ENCODE measurements at regions not wholly inside any gene's neighbourhood (a gene's known extent, or its start where the extent isn't known, plus 50 kb on each side); places are given as distances from the start of the nearest gene placed in this dataset.

GRCh38 chr3:148147903-148148302, 549.8 kb upstream of the AGTR1 start:
- no peak overlapping the region for H3K4me3 ChIP-seq
- no peak for ATAC-seq
- WGBS, 4 donors = 55 to 87% (median 83%) methylated on average over 2 of the region's 2 CpGs

GRCh38 chr3:148149556-148149955, 548.1 kb upstream of the AGTR1 start:
- DNase-seq = no peak
- Histone ChIP-seq H3K4me3 (no peak overlapping the region), H3K36me3 (no peaks in the 10 kb centered on the region), H3K4me1 (no peaks in the 10 kb centered on the region), H3K27me3 (no peaks in the 10 kb centered on the region), H3K27ac (no peak overlapping the region), H3K9me3 (no peaks in the 10 kb centered on the region)
- TF ChIP-seq POLR2A (IDR thresholded peaks at IDR 0.05) (no peak), CTCF (IDR thresholded peaks at IDR 0.05) (no peak)
- 54 to 74% (median 66%) methylated on average over 2 of the region's 2 CpGs for WGBS, 4 donors
- intact Hi-C loops (cut with DNase I) = no loop called here
- ATAC-seq = no peak

More at GRCh38 chr3:148147903-148148302, 549.8 kb upstream of the AGTR1 start:
- Histone ChIP-seq H3K27me3 (no peaks in the 10 kb centered on the region), H3K9me3 (no peaks in the 10 kb centered on the region), H3K4me1 (no peaks in the 10 kb centered on the region), H3K36me3 (no peaks in the 10 kb centered on the region), H3K27ac (no peak overlapping the region)
- intact Hi-C loops (cut with DNase I) = no loop called here
- TF ChIP-seq POLR2A (IDR thresholded peaks at IDR 0.05) = no peak
- TF ChIP-seq CTCF (IDR thresholded peaks at IDR 0.05) = no peak
- DNase-seq = no peak

- H3K4me1 ChIP-seq = no peaks in the 10 kb centered on the region
- H3K9me3 ChIP-seq = no peaks in the 10 kb centered on the region
- H3K27ac ChIP-seq = no peak overlapping the region
- intact Hi-C loops (cut with DNase I) = no loop called here
- H3K27me3 ChIP-seq = no peaks in the 10 kb centered on the region
- 81 to 85% (median 85%) methylated on average over 2 of the region's 2 CpGs for whole genome bisulfite sequencing, 4 donors
- no peak for DNase-seq
- TF ChIP-seq POLR2A (IDR thresholded peaks at IDR 0.05) (no peak), CTCF (IDR thresholded peaks at IDR 0.05) (no peak)
- no peak overlapping the region for H3K4me3 ChIP-seq
- no peak for ATAC-seq
- no peaks in the 10 kb centered on the region for H3K36me3 ChIP-seq
These were observed 547.6 kb upstream of the AGTR1 start for GRCh38 chr3:148150141-148150540.

- Histone ChIP-seq H3K36me3 (no peaks in the 10 kb centered on the region), H3K4me3 (no peak overlapping the region), H3K27ac (no peak overlapping the region), H3K27me3 (no peaks in the 10 kb centered on the region), H3K9me3 (no peaks in the 10 kb centered on the region), H3K4me1 (no peaks in the 10 kb centered on the region)
- DNase-seq (peak in 1 of 5 donors; percentile 6), ATAC-seq (no peak)
- 62 to 75% (median 67%) methylated on average over 3 of the region's 3 CpGs for WGBS, 4 donors
- intact Hi-C loops (cut with DNase I) = no loop called here
- no peak for TF ChIP-seq CTCF (IDR thresholded peaks at IDR 0.05)
- TF ChIP-seq POLR2A (IDR thresholded peaks at IDR 0.05) = no peak
These were observed 539.5 kb upstream of the AGTR1 start for GRCh38 chr3:148158210-148158609.
